HepG2 (cell line): ENCODE measurements at regions not wholly inside any gene's neighbourhood (a gene's known extent, or its start where the extent isn't known, plus 50 kb on each side); places are given as distances from the start of the nearest gene placed in this dataset.

Experiments
- DZIP1 ChIP-seq: sonication (generic); formaldehyde crosslinking; IDR thresholded peaks from 2 replicates; pipeline ENCODE4 v1.5.0; 2020; ENCODE audit warnings: mild to moderate bottlenecking, missing genetic modification reagents
- FOXO1 ChIP-seq: sonication (generic); formaldehyde crosslinking; IDR thresholded peaks from 2 replicates; pipeline ENCODE4 v1.4.0; 2020; ENCODE audit warnings: missing genetic modification reagents
- FOXO4 ChIP-seq: sonication (generic); formaldehyde crosslinking; conservative IDR thresholded peaks from 2 replicates; pipeline ENCODE4 v1.8.1; 2023; ENCODE audit warnings: missing genetic modification reagents
- GPBP1L1 ChIP-seq: sonication (generic); formaldehyde crosslinking; IDR thresholded peaks from 2 replicates; pipeline ENCODE4 v1.5.0; 2020; ENCODE audit warnings: mild to moderate bottlenecking, missing genetic modification reagents
- GTF2F1 ChIP-seq: fragments of 150-350 bp; IDR thresholded peaks from 2 replicates; pipeline ENCODE4 v1.6.1; 2014; ENCODE audit warnings: low read length
- GZF1 ChIP-seq: sonication (generic); formaldehyde crosslinking; IDR thresholded peaks from 2 replicates; pipeline ENCODE4 v1.5.1; 2020; ENCODE audit warnings: mild to moderate bottlenecking, missing genetic modification reagents
- MAFF ChIP-seq: IDR thresholded peaks from 2 replicates; pipeline ENCODE4 v1.6.1; 2011; ENCODE audit warnings: low read depth, low read length, improper control_type of control experiment
- MLXIP ChIP-seq: sonication (generic); formaldehyde crosslinking; IDR thresholded peaks from 2 replicates; pipeline ENCODE4 v1.9.0; 2021; ENCODE audit warnings: missing genetic modification reagents, borderline replicate concordance
- RARG ChIP-seq: sonication (generic); formaldehyde crosslinking; IDR thresholded peaks from 2 replicates; pipeline ENCODE4 v1.4.0; 2020; ENCODE audit warnings: low read depth, mild to moderate bottlenecking, missing genetic modification reagents
- SAFB2 ChIP-seq: sonication (generic); formaldehyde crosslinking; IDR thresholded peaks from 2 replicates; pipeline ENCODE4 v1.5.1; 2020; ENCODE audit warnings: missing genetic modification reagents, low read depth, mild to moderate bottlenecking, borderline replicate concordance
- YEATS4 ChIP-seq: sonication (generic); formaldehyde crosslinking; IDR thresholded peaks from 2 replicates; pipeline ENCODE4 v1.4.0; 2020; ENCODE audit warnings: missing genetic modification reagents, borderline replicate concordance
- ZBTB1 ChIP-seq: sonication (generic); formaldehyde crosslinking; IDR thresholded peaks from 2 replicates; pipeline ENCODE4 v1.4.0; 2020; ENCODE audit warnings: missing genetic modification reagents, borderline replicate concordance
- ZFP91 ChIP-seq: sonication (generic); formaldehyde crosslinking; IDR thresholded peaks from 2 replicates; pipeline ENCODE4 v1.9.0; 2022; ENCODE audit warnings: missing genetic modification reagents, mild to moderate bottlenecking, borderline replicate concordance
- ZMAT3 ChIP-seq: sonication (generic); formaldehyde crosslinking; conservative IDR thresholded peaks from 2 replicates; pipeline ENCODE4 v1.7.0; 2021; ENCODE audit warnings: missing genetic modification reagents
- ZMYM3 ChIP-seq: sonication (generic); formaldehyde crosslinking; IDR thresholded peaks from 2 replicates; pipeline ENCODE4 v1.5.1; 2020; ENCODE audit warnings: mild to moderate bottlenecking, missing genetic modification reagents
- ZNF10 ChIP-seq: sonication (generic); formaldehyde crosslinking; IDR thresholded peaks from 2 replicates; pipeline ENCODE4 v1.4.0; 2020; ENCODE audit warnings: mild to moderate bottlenecking, low read depth, missing genetic modification reagents, borderline replicate concordance
- ZNF44 ChIP-seq: sonication (generic); formaldehyde crosslinking; IDR thresholded peaks from 2 replicates; pipeline ENCODE4 v1.5.1; 2020; ENCODE audit warnings: mild to moderate bottlenecking, missing genetic modification reagents
- ZNF546 ChIP-seq: sonication (generic); formaldehyde crosslinking; conservative IDR thresholded peaks from 2 replicates; pipeline ENCODE4 v1.8.1; 2023; ENCODE audit warnings: mild to moderate bottlenecking, missing genetic modification reagents
- ZNF660 ChIP-seq: sonication (generic); formaldehyde crosslinking; IDR thresholded peaks from 2 replicates; pipeline ENCODE4 v1.5.1; 2020; ENCODE audit warnings: mild to moderate bottlenecking, low read depth, missing genetic modification reagents, borderline replicate concordance
- ZNF83 ChIP-seq: sonication (generic); formaldehyde crosslinking; IDR thresholded peaks from 2 replicates; pipeline ENCODE4 v1.4.0; 2020; ENCODE audit warnings: missing genetic modification reagents, mild to moderate bottlenecking, borderline replicate concordance

- TF ChIP-seq GZF1 (CRISPR knock-in tag): no peak
- TF ChIP-seq SAFB2 (CRISPR knock-in tag): no peak
- TF ChIP-seq RARG (CRISPR knock-in tag): no peak
- TF ChIP-seq MLXIP: no peak
- no peak for TF ChIP-seq ZNF10 (CRISPR knock-in tag)
- TF ChIP-seq GPBP1L1: no peak
- TF ChIP-seq MAFF: no peak
- no peak for TF ChIP-seq ZNF44
- TF ChIP-seq FOXO4 (CRISPR knock-in tag): no peak
- no peak for TF ChIP-seq ZMYM3 (CRISPR knock-in tag)
- no peak for TF ChIP-seq ZMAT3 (CRISPR knock-in tag)
- no peak for TF ChIP-seq ZFP91 (CRISPR knock-in tag)
- TF ChIP-seq FOXO1 (CRISPR knock-in tag): no peak; the same call in 1 of the 2 replicates
- no peak for TF ChIP-seq ZNF660 (CRISPR knock-in tag)
- TF ChIP-seq DZIP1 (CRISPR knock-in tag): no peak
- no peak for TF ChIP-seq ZBTB1
- TF ChIP-seq YEATS4 (CRISPR knock-in tag): no peak
- TF ChIP-seq GTF2F1: no peak
- TF ChIP-seq ZNF546 (CRISPR knock-in tag): no peak
- no peak for TF ChIP-seq ZNF83 (CRISPR knock-in tag)
Observed at GRCh38 chr2:190136259-190136658, 73.7 kb upstream of the MSTN start (continued).
